ENCODE measurements at regions not wholly inside any gene's neighbourhood (a gene's known extent, or its start where the extent isn't known, plus 50 kb on each side); places are given as distances from the start of the nearest gene placed in this dataset.

- 58 to 67% methylated on average over 8 of the region's 8 CpGs for WGBS, 2 donors
- H3K4me3 ChIP-seq, result no peak overlapping the region
- TF ChIP-seq CTCF (IDR thresholded peaks at IDR 0.05) (no peak), POLR2A (IDR thresholded peaks at IDR 0.05) (no peak), EP300 (IDR thresholded peaks at IDR 0.05) (no peak)
- no peaks in the 10 kb centered on the region for H3K36me3 ChIP-seq
- H3K27me3 ChIP-seq, result no peaks in the 10 kb centered on the region
- DNase-seq (no peak), ATAC-seq (ENCODE audit: low FRiP score in 2 of 2) (no peak)
- H3K27ac ChIP-seq, result no peak overlapping the region
- H3K4me1 ChIP-seq, result no peaks in the 10 kb centered on the region
- no peaks in the 10 kb centered on the region for H3K9me3 ChIP-seq
Measured at GRCh38 chr6:144895313-144896278, 610.5 kb downstream of the UTRN start.

- WGBS, 2 donors, result 79 to 82% methylated on average over 3 of the region's 3 CpGs
Measured at GRCh38 chr6:144896289-144896688, 611.2 kb downstream of the UTRN start.

DNA sequence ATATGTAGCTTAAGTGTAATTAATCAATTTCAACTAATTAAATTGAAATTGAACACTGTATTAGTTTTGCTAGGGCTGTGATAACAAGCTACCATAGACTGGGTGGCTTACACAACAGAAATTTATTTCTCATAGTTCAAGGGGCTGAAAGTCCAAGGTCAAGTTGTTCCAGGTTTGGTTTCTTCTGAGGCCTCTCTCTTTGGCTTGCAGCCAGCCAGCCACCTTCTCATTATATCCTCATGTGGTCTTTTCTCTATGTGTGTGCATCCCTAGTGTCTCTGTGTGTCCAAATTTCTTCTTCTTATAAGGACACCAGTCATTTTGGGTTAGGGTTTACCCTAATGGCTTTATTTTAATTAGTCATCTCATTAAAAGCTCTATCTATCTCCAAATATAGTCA lies 611.7 kb downstream of the UTRN start:
- DNase-seq, result no peak

More at GRCh38 chr6:144896289-144896688, 611.2 kb downstream of the UTRN start:
- TF ChIP-seq CTCF (IDR thresholded peaks at IDR 0.05) (no peak), POLR2AphosphoS5 (IDR thresholded peaks at IDR 0.05) (no peak)
- no peak overlapping the region for H3K4me3 ChIP-seq
- H3K4me1 ChIP-seq, result no peaks in the 10 kb centered on the region
- no peaks in the 10 kb centered on the region for H3K27me3 ChIP-seq
- no peak for ATAC-seq (ENCODE audit: low FRiP score in 2 of 2)
- no peaks in the 10 kb centered on the region for H3K9me3 ChIP-seq
- no peak for DNase-seq
- H3K27ac ChIP-seq, result no peak overlapping the region
- no peaks in the 10 kb centered on the region for H3K36me3 ChIP-seq

GRCh38 chr6:144897441-144897921 lies 612.3 kb downstream of the UTRN start:
- ATAC-seq (ENCODE audit: low FRiP score in 2 of 2) (no peak), DNase-seq (no peak)
- H3K9me3 ChIP-seq, result no peaks in the 10 kb centered on the region
- no peak overlapping the region for H3K27ac ChIP-seq
- no peak for TF ChIP-seq POLR2AphosphoS5 (IDR thresholded peaks at IDR 0.05)
- no peak for TF ChIP-seq POLR2A (IDR thresholded peaks at IDR 0.05)
- TF ChIP-seq EP300 (IDR thresholded peaks at IDR 0.05), result no peak
- no peak for TF ChIP-seq CTCF (IDR thresholded peaks at IDR 0.05)
- 80 to 82% methylated on average over 4 of the region's 4 CpGs for WGBS, 2 donors
- H3K4me3 ChIP-seq, result no peak overlapping the region
- H3K27me3 ChIP-seq, result no peaks in the 10 kb centered on the region
- H3K36me3 ChIP-seq, result no peaks in the 10 kb centered on the region
- H3K4me1 ChIP-seq, result no peaks in the 10 kb centered on the region

More for the DNA sequence above, 611.7 kb downstream of the UTRN start:
- H3K27me3 ChIP-seq, result no peaks in the 10 kb centered on the region
- ATAC-seq (ENCODE audit: low FRiP score in 2 of 2), result no peak
- no peaks in the 10 kb centered on the region for H3K9me3 ChIP-seq
- H3K27ac ChIP-seq, result no peak overlapping the region
- TF ChIP-seq POLR2A (IDR thresholded peaks at IDR 0.05), result no peak
- no peak for TF ChIP-seq EP300 (IDR thresholded peaks at IDR 0.05)
- TF ChIP-seq POLR2AphosphoS5 (IDR thresholded peaks at IDR 0.05), result no peak
- no peak for TF ChIP-seq CTCF (IDR thresholded peaks at IDR 0.05)
- H3K4me3 ChIP-seq, result no peak overlapping the region
- no peaks in the 10 kb centered on the region for H3K4me1 ChIP-seq
- H3K36me3 ChIP-seq, result no peaks in the 10 kb centered on the region

All from upper lobe of left lung (tissue), 6 donors.